ENCODE measurements at regions not wholly inside any gene's neighbourhood (a gene's known extent, or its start where the extent isn't known, plus 50 kb on each side); places are given as distances from the start of the nearest gene placed in this dataset.

DNA sequence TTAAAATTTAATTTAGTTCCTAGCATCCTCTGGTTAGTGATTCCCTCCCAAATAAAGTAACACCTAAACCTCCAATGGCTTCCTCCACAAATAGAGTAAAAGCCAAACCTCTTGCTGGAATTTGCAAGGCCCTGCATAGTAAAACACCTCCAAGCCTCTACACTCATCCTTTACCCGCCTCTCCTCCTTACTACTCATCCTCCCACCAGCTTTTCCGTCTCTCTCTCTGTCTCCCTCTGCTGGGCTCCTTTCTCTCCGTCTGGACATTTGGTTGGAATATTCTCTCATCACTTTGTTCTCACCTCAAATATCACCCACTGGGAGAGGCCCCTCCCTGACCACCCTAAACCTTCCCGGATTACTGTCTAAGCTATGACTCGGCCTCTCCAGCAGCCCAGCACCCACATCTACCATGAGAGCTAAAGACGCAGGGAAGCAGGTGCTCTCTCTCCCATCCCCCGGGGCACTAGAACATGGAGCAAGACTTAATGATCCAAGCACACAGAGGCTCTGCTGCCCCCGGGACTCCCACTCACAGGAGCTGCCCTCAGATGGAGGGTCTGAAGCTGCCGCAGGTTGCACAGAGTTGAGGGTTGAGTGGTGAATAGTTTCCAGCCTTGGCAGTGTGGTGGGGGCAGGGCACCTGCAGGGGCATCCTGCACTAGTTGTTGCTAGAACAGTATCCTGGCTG, 167.2 kb downstream of the FBXO15 start:
- Mint-ChIP-seq H3K9me3 (no peaks in the 10 kb centered on the region), H3K4me1 (no peaks in the 10 kb centered on the region), H3K27ac (no peak overlapping the region), H3K36me3 (no peaks in the 10 kb centered on the region), H3K4me3 (no peak overlapping the region), H3K27me3 (ENCODE audit: low read depth) (peaks cover 15% of the 10 kb centered on the region)
- DNase-seq (ENCODE audit: low spot score in 2 of 2, unreplicated experiment in 2 of 2) = peak in 1 of 2 experiments; percentile 60
- TF ChIP-seq, protein P1, sequence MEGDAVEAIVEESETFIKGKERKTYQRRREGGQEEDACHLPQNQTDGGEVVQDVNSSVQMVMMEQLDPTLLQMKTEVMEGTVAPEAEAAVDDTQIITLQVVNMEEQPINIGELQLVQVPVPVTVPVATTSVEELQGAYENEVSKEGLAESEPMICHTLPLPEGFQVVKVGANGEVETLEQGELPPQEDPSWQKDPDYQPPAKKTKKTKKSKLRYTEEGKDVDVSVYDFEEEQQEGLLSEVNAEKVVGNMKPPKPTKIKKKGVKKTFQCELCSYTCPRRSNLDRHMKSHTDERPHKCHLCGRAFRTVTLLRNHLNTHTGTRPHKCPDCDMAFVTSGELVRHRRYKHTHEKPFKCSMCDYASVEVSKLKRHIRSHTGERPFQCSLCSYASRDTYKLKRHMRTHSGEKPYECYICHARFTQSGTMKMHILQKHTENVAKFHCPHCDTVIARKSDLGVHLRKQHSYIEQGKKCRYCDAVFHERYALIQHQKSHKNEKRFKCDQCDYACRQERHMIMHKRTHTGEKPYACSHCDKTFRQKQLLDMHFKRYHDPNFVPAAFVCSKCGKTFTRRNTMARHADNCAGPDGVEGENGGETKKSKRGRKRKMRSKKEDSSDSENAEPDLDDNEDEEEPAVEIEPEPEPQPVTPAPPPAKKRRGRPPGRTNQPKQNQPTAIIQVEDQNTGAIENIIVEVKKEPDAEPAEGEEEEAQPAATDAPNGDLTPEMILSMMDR (IDR thresholded peaks at IDR 0.05; ENCODE audit: unreplicated experiment) = peak; percentile 47

DNA sequence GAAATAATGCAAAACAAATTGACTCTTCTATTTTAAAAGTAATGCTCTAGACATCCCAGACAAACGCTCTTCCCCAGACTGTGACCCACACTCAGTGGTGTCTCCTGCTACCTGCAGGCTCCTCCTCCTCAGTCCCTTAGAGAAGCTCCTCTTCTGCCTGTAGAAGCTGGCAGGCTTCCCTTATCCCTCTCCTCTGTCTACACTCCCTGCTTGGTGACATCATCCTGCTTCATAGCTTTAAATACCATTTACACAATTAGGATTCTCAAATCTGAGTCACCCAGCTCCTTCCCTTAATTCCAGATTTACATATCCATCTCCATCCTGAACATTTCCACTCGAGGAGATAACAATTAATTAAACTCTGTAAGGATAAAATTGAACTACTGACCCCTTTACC, 167.9 kb downstream of the FBXO15 start:
- Mint-ChIP-seq H3K27ac (no peak overlapping the region), H3K4me3 (no peak overlapping the region), H3K27me3 (ENCODE audit: low read depth) (peaks cover 15% of the 10 kb centered on the region), H3K9me3 (no peaks in the 10 kb centered on the region), H3K4me1 (no peaks in the 10 kb centered on the region), H3K36me3 (no peaks in the 10 kb centered on the region)
- TF ChIP-seq, protein P1 (IDR thresholded peaks at IDR 0.05; ENCODE audit: unreplicated experiment) = no peak
- no peak for DNase-seq (ENCODE audit: low spot score in 2 of 2, unreplicated experiment in 2 of 2)

- TF ChIP-seq, protein P1 (IDR thresholded peaks at IDR 0.05; ENCODE audit: unreplicated experiment) = no peak
- Mint-ChIP-seq H3K9me3 (no peaks in the 10 kb centered on the region), H3K4me3 (no peak overlapping the region), H3K4me1 (no peaks in the 10 kb centered on the region), H3K27ac (no peak overlapping the region), H3K36me3 (no peaks in the 10 kb centered on the region), H3K27me3 (ENCODE audit: low read depth) (peaks cover 29% of the 10 kb centered on the region)
- no peak for DNase-seq (ENCODE audit: low spot score in 2 of 2, unreplicated experiment in 2 of 2)
Observed at GRCh38 chr18:73976433-73976832, 171.2 kb downstream of the FBXO15 start.

GRCh38 chr18:73975266-73975665, 172.4 kb downstream of the FBXO15 start:
- H3K4me1 Mint-ChIP-seq = no peaks in the 10 kb centered on the region
- no peak for DNase-seq (ENCODE audit: low spot score in 2 of 2, unreplicated experiment in 2 of 2)
- no peaks in the 10 kb centered on the region for H3K9me3 Mint-ChIP-seq
- no peaks in the 10 kb centered on the region for H3K36me3 Mint-ChIP-seq
- no peak overlapping the region for H3K27ac Mint-ChIP-seq
- TF ChIP-seq, protein P1 (IDR thresholded peaks at IDR 0.05; ENCODE audit: unreplicated experiment) = no peak
- H3K4me3 Mint-ChIP-seq = no peak overlapping the region
- H3K27me3 Mint-ChIP-seq (ENCODE audit: low read depth) = peaks cover 23% of the 10 kb centered on the region

DNA sequence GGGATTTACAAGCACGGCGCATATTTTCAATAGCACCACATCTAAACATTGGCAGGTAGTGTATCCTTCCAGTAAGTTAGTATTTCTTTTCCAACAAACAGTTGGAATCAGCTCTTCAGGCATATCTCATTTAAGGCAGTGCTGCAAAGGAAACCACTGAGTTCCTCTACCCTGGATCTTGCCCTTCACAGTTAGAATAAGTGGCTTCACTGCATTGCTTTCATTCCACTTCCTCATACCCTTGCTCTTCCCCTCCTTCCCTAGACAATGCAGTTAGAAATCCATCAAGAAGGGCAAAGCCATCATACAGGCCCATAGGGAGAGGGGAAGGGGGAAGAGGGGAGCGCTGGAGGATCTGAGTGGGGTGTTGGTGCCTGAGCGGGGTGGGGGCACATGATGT, 173.7 kb downstream of the FBXO15 start:
- Mint-ChIP-seq H3K4me3 (no peak overlapping the region), H3K27me3 (ENCODE audit: low read depth) (peaks cover 22% of the 10 kb centered on the region), H3K36me3 (no peaks in the 10 kb centered on the region), H3K9me3 (no peaks in the 10 kb centered on the region), H3K27ac (no peak overlapping the region), H3K4me1 (no peaks in the 10 kb centered on the region)
- no peak for DNase-seq (ENCODE audit: low spot score in 2 of 2, unreplicated experiment in 2 of 2)
- TF ChIP-seq, protein P1 (IDR thresholded peaks at IDR 0.05; ENCODE audit: unreplicated experiment) = no peak
